ENCODE measurements at regions not wholly inside any gene's neighbourhood (a gene's known extent, or its start where the extent isn't known, plus 50 kb on each side); places are given as distances from the start of the nearest gene placed in this dataset.

GRCh38 chr21:36551731-36552433 lies 72.0 kb upstream of the CLDN14 start:
- H3K4me1 Mint-ChIP-seq = peaks cover 16% of the 10 kb centered on the region
- no peak for ATAC-seq

More at GRCh38 chr21:36551731-36552433, 72.0 kb upstream of the CLDN14 start:
- no peaks in the 10 kb centered on the region for H3K27me3 Mint-ChIP-seq (ENCODE audit: low read depth)
- no peak for TF ChIP-seq FOXP4 (CRISPR knock-in tag; IDR thresholded peaks at IDR 0.05)
- TF ChIP-seq ZNF317 (CRISPR knock-in tag; IDR thresholded peaks at IDR 0.05; ENCODE audit: borderline replicate concordance, low read depth) = no peak
- TF ChIP-seq CREM (CRISPR knock-in tag; IDR thresholded peaks at IDR 0.05) = no peak
- no peak for TF ChIP-seq ZMAT4 (CRISPR knock-in tag; IDR thresholded peaks at IDR 0.05)
- TF ChIP-seq AR (CRISPR knock-in tag; IDR thresholded peaks at IDR 0.05) = no peak
- no peak for TF ChIP-seq NR3C1 (CRISPR knock-in tag; conservative IDR thresholded peaks at IDR 0.05; ENCODE audit: low read depth)
- no peak for TF ChIP-seq HMGA2 (CRISPR knock-in tag; IDR thresholded peaks at IDR 0.05)
- TF ChIP-seq ZNF425 (CRISPR knock-in tag; conservative IDR thresholded peaks at IDR 0.05) = no peak
- no peak for TF ChIP-seq ZNF532 (CRISPR knock-in tag; IDR thresholded peaks at IDR 0.05; ENCODE audit: borderline replicate concordance)
- no peak for TF ChIP-seq USF2 (CRISPR knock-in tag; IDR thresholded peaks at IDR 0.05)
- TF ChIP-seq TCF7 (CRISPR knock-in tag; IDR thresholded peaks at IDR 0.05; ENCODE audit: low read depth) = no peak
- no peak for TF ChIP-seq ELF4 (CRISPR knock-in tag; IDR thresholded peaks at IDR 0.05; ENCODE audit: low read depth)
- no peak for TF ChIP-seq PREB (CRISPR knock-in tag; IDR thresholded peaks at IDR 0.05; ENCODE audit: borderline replicate concordance)
- no peak for TF ChIP-seq GABPB1 (CRISPR knock-in tag; IDR thresholded peaks at IDR 0.05)
- TF ChIP-seq MLX (CRISPR knock-in tag; IDR thresholded peaks at IDR 0.05) = no peak
- TF ChIP-seq E2F4 (CRISPR knock-in tag; IDR thresholded peaks at IDR 0.05; ENCODE audit: borderline replicate concordance, low read depth) = no peak
- no peak for TF ChIP-seq SMAD4 (CRISPR knock-in tag; IDR thresholded peaks at IDR 0.05)
- DNase-seq (ENCODE audit: low spot score) = no peak
- peaks cover 3% of the 10 kb centered on the region for H3K9me3 Mint-ChIP-seq
- no peak overlapping the region for H3K27ac Mint-ChIP-seq
- POLR2A ChIA-PET = no interaction called here
- CTCF ChIA-PET = no interaction called here
- H3K36me3 Mint-ChIP-seq = no peaks in the 10 kb centered on the region
- no peak overlapping the region for H3K4me3 Mint-ChIP-seq

All from WTC11 (cell line).